Activated T-helper 2 cell treated with anti-CD3 and anti-CD28 coated beads, Interferon-gamma antibody, Interleukin-2, Interleukin-4, amounts not matched to agents 10 μg/mL and 5 μg/mL and 100 μg/mL, durations not matched to agents 14 hours and 24 hours and 36 hours (primary cell): ENCODE measurements at regions not wholly inside any gene's neighbourhood (a gene's known extent, or its start where the extent isn't known, plus 50 kb on each side); places are given as distances from the start of the nearest gene placed in this dataset.

Source experiments
- DNase-seq: peaks from one replicate; pipeline ENCODE4 v3.0.0; 2021; ENCODE audit warnings: low spot score
- H3K27ac Mint-ChIP-seq: one replicate; pipeline ENCODE4 v1.8.0; 2021; ENCODE audit warnings: mixed read lengths
- H3K27me3 Mint-ChIP-seq: one replicate; pipeline ENCODE4 v1.8.0; 2021; ENCODE audit warnings: low read depth, mixed read lengths
- H3K36me3 Mint-ChIP-seq: one replicate; pipeline ENCODE4 v1.8.0; 2021; ENCODE audit warnings: low read depth, mixed read lengths
- H3K4me1 Mint-ChIP-seq: one replicate; pipeline ENCODE4 v1.8.0; 2021; ENCODE audit warnings: low read depth, mixed read lengths
- H3K4me3 Mint-ChIP-seq: one replicate; pipeline ENCODE4 v1.8.0; 2021; ENCODE audit warnings: low read depth, mild to moderate bottlenecking, moderate library complexity, mixed read lengths
- H3K9me3 Mint-ChIP-seq: one replicate; pipeline ENCODE4 v1.8.0; 2021; ENCODE audit warnings: mixed read lengths
- intact Hi-C: fragments of 100-400 bp; cut with micrococcal nuclease; formaldehyde crosslinking; loops from one replicate; pipeline ENCODE4 v1.15.1; 2023

- Mint-ChIP-seq H3K36me3 (no peaks in the 10 kb centered on the region), H3K4me1 (no peaks in the 10 kb centered on the region), H3K27ac (no peak overlapping the region), H3K27me3 (peaks cover 32% of the 10 kb centered on the region), H3K4me3 (no peak overlapping the region), H3K9me3 (no peaks in the 10 kb centered on the region)
- no peak for DNase-seq
- intact Hi-C loops = no loop called here
Observed at GRCh38 chr6:138025528-138025978, 81.7 kb downstream of the PERP start.

- DNase-seq = no peak
- no peaks in the 10 kb centered on the region for H3K9me3 Mint-ChIP-seq
- peaks cover 29% of the 10 kb centered on the region for H3K27me3 Mint-ChIP-seq
- H3K4me3 Mint-ChIP-seq = no peak overlapping the region
- H3K27ac Mint-ChIP-seq = no peak overlapping the region
- intact Hi-C loops = no loop called here
- no peaks in the 10 kb centered on the region for H3K36me3 Mint-ChIP-seq
- H3K4me1 Mint-ChIP-seq = no peaks in the 10 kb centered on the region
Observed at GRCh38 chr6:138026342-138026741, 80.9 kb downstream of the PERP start.

GRCh38 chr6:138028893-138029292 lies 78.3 kb downstream of the PERP start:
- Mint-ChIP-seq H3K4me1 (no peaks in the 10 kb centered on the region), H3K27me3 (peaks cover 27% of the 10 kb centered on the region), H3K36me3 (no peaks in the 10 kb centered on the region), H3K27ac (no peak overlapping the region), H3K4me3 (no peak overlapping the region), H3K9me3 (no peaks in the 10 kb centered on the region)
- no peak for DNase-seq
- intact Hi-C loops = no loop called here

GRCh38 chr6:138030872-138031271 lies 76.3 kb downstream of the PERP start:
- no peaks in the 10 kb centered on the region for H3K4me1 Mint-ChIP-seq
- H3K27me3 Mint-ChIP-seq = peaks cover 20% of the 10 kb centered on the region
- no peak overlapping the region for H3K27ac Mint-ChIP-seq
- H3K4me3 Mint-ChIP-seq = no peak overlapping the region
- intact Hi-C loops = no loop called here
- no peaks in the 10 kb centered on the region for H3K36me3 Mint-ChIP-seq
- no peak for DNase-seq
- no peaks in the 10 kb centered on the region for H3K9me3 Mint-ChIP-seq

GRCh38 chr6:138031417-138031816 lies 75.8 kb downstream of the PERP start:
- no peak overlapping the region for H3K27ac Mint-ChIP-seq
- H3K4me1 Mint-ChIP-seq = no peaks in the 10 kb centered on the region
- H3K4me3 Mint-ChIP-seq = no peak overlapping the region
- peaks cover 20% of the 10 kb centered on the region for H3K27me3 Mint-ChIP-seq
- intact Hi-C loops = no loop called here
- no peak for DNase-seq
- no peaks in the 10 kb centered on the region for H3K9me3 Mint-ChIP-seq
- H3K36me3 Mint-ChIP-seq = no peaks in the 10 kb centered on the region

GRCh38 chr6:138031850-138032249 lies 75.4 kb downstream of the PERP start:
- Mint-ChIP-seq H3K27me3 (peaks cover 16% of the 10 kb centered on the region), H3K9me3 (no peaks in the 10 kb centered on the region), H3K4me1 (no peaks in the 10 kb centered on the region), H3K36me3 (no peaks in the 10 kb centered on the region), H3K27ac (no peak overlapping the region), H3K4me3 (no peak overlapping the region)
- intact Hi-C loops = no loop called here
- DNase-seq = no peak

GRCh38 chr6:138032571-138032970 lies 74.6 kb downstream of the PERP start:
- Mint-ChIP-seq H3K27me3 (peaks cover 15% of the 10 kb centered on the region), H3K36me3 (no peaks in the 10 kb centered on the region), H3K9me3 (no peaks in the 10 kb centered on the region), H3K4me3 (no peak overlapping the region), H3K4me1 (no peaks in the 10 kb centered on the region), H3K27ac (no peak overlapping the region)
- no peak for DNase-seq
- intact Hi-C loops = no loop called here

GRCh38 chr6:138034229-138034628 lies 73.0 kb downstream of the PERP start:
- no peaks in the 10 kb centered on the region for H3K9me3 Mint-ChIP-seq
- peaks cover 4% of the 10 kb centered on the region for H3K27me3 Mint-ChIP-seq
- no peak overlapping the region for H3K4me3 Mint-ChIP-seq
- no peak overlapping the region for H3K27ac Mint-ChIP-seq
- H3K36me3 Mint-ChIP-seq = no peaks in the 10 kb centered on the region
- H3K4me1 Mint-ChIP-seq = no peaks in the 10 kb centered on the region
- no peak for DNase-seq
- intact Hi-C loops = no loop called here

GRCh38 chr6:138035070-138035469 lies 72.1 kb downstream of the PERP start:
- no peak overlapping the region for H3K27ac Mint-ChIP-seq
- DNase-seq = no peak
- H3K36me3 Mint-ChIP-seq = no peaks in the 10 kb centered on the region
- H3K4me3 Mint-ChIP-seq = no peak overlapping the region
- H3K4me1 Mint-ChIP-seq = no peaks in the 10 kb centered on the region
- H3K27me3 Mint-ChIP-seq = peaks cover 4% of the 10 kb centered on the region
- H3K9me3 Mint-ChIP-seq = no peaks in the 10 kb centered on the region
- intact Hi-C loops = no loop called here

- Mint-ChIP-seq H3K4me3 (no peak overlapping the region), H3K27ac (no peak overlapping the region), H3K9me3 (no peaks in the 10 kb centered on the region), H3K27me3 (peaks cover 4% of the 10 kb centered on the region), H3K4me1 (no peaks in the 10 kb centered on the region), H3K36me3 (no peaks in the 10 kb centered on the region)
- DNase-seq = no peak
- intact Hi-C loops = no loop called here
Observed at GRCh38 chr6:138036111-138036510, 71.1 kb downstream of the PERP start.

GRCh38 chr6:138037009-138037504 lies 70.2 kb downstream of the PERP start:
- DNase-seq = no peak
- H3K36me3 Mint-ChIP-seq = no peaks in the 10 kb centered on the region
- no peak overlapping the region for H3K27ac Mint-ChIP-seq
- H3K4me3 Mint-ChIP-seq = no peak overlapping the region
- intact Hi-C loops = no loop called here
- H3K9me3 Mint-ChIP-seq = no peaks in the 10 kb centered on the region
- no peaks in the 10 kb centered on the region for H3K4me1 Mint-ChIP-seq
- H3K27me3 Mint-ChIP-seq = peaks cover 5% of the 10 kb centered on the region

- H3K36me3 Mint-ChIP-seq = no peaks in the 10 kb centered on the region
- intact Hi-C loops = no loop called here
- no peaks in the 10 kb centered on the region for H3K9me3 Mint-ChIP-seq
- H3K27ac Mint-ChIP-seq = no peak overlapping the region
- no peak for DNase-seq
- H3K4me3 Mint-ChIP-seq = no peak overlapping the region
- peaks cover 7% of the 10 kb centered on the region for H3K27me3 Mint-ChIP-seq
- no peaks in the 10 kb centered on the region for H3K4me1 Mint-ChIP-seq
Observed at GRCh38 chr6:138038142-138038870, 68.9 kb downstream of the PERP start.
